Pancreas (tissue), 10 donors: ENCODE measurements at regions not wholly inside any gene's neighbourhood (a gene's known extent, or its start where the extent isn't known, plus 50 kb on each side); places are given as distances from the start of the nearest gene placed in this dataset.

Source experiments
- ATAC-seq, 4 donors: fragments of 200-7000 bp; cut with Tn5 transposase; one replicate each; pipeline versions ENCODE4 v1.8.0 to v1.9.1; 2020; ENCODE audit warnings: mild to moderate bottlenecking in 4 of 4, moderate library complexity in 4 of 4
- DNase-seq, 6 donors: peaks; one replicate each; pipeline ENCODE4 v3.0.0-alpha.2; 2020
- FAIRE-seq: peaks from 2 replicates; lab custom pipeline; 2012; peaks lifted over from hg19 to GRCh38; lab: Jason Lieb, UNC
- H3K27ac ChIP-seq, 4 donors: fragments of 200-600 bp; sonication (generic); 1 replicate in 3 of 4; 2 replicates in 1 of 4; pipeline versions ENCODE4 v1.5.0 to v1.8.0; 2020
- H3K27me3 ChIP-seq, 4 donors: fragments of 200-600 bp; one replicate each; pipeline ENCODE4 v1.8.0; 2021
- H3K36me3 ChIP-seq, 3 donors: fragments of 200-600 bp; sonication (generic) in 1 of 3; one replicate each; pipeline versions ENCODE4 v1.5.0 to v1.8.0; 2020 to 2021
- H3K4me1 ChIP-seq, 3 donors: fragments of 200-600 bp; one replicate each; pipeline ENCODE4 v1.8.0; 2021
- H3K4me3 ChIP-seq, 4 donors: fragments of 200-600 bp; sonication (generic) in 2 of 4; one replicate each; pipeline versions ENCODE4 v1.5.0 to v1.8.0; 2020 to 2021
- H3K9me3 ChIP-seq, 4 donors: fragments of 200-600 bp; one replicate each; pipeline ENCODE4 v1.8.0; 2021
- WGBS, 2 donors: extraction: QIAGEN DNeasy Blood & Tissue Kit; methylation state at CpG; one replicate each; pipeline ENCODE4 v1.1.7; 2013; 5-methylcytosine and 5-hydroxymethylcytosine counted together
- intact Hi-C, 3 donors: fragments of 100-400 bp; cut with DNase I; formaldehyde crosslinking; loops; one replicate each; pipeline versions ENCODE4 v1.11.1 to v1.14.2; 2022
- TF ChIP-seq, protein P1 (sequence below), 4 donors: fragments of 200-600 bp; sonication (generic) in 3 of 4; IDR thresholded peaks; one replicate each; pipeline versions ENCODE4 v1.5.0 to v1.8.0; 2021; ENCODE audit warnings: antibody characterized with exemption in 4 of 4
- donor health status: healthy with polysubstance abuse.
- donor health status: DM: no; HTN: no; CAD: no; lungs with moderate emphysema.
- donor health status: DM: no; HTN: no; CAD: no.
- donor health status: control.
- donor health status: control.
- donor health status: Bipolar disorder and iron deficiency.
- donor health status: DM: yes; HTN: yes; CAD: no.
- donor health status: DM: no; HTN: no; CAD: no.
- donor health status: DM: no; HTN: no; CAD: no.
- donor health status: DM: yes; HTN: yes; CAD: no.

DNA sequence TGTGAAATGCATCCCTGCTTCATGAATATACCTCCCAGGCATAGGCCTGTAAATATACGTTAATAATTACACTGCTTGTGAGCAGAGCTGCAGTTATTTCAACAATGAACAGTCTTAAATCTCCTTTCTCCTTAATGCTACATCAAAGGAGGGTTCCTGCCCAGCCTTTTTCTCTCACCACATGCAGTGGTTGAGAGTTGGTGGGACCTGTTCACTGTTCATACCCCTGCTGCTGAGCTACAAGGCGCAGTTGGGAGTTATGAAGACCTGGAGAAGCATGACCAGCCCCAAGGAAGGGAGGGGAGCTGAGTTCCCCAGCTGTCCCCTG is 111.9 kb upstream of the FOXQ1 start:
- TF ChIP-seq, protein P1, sequence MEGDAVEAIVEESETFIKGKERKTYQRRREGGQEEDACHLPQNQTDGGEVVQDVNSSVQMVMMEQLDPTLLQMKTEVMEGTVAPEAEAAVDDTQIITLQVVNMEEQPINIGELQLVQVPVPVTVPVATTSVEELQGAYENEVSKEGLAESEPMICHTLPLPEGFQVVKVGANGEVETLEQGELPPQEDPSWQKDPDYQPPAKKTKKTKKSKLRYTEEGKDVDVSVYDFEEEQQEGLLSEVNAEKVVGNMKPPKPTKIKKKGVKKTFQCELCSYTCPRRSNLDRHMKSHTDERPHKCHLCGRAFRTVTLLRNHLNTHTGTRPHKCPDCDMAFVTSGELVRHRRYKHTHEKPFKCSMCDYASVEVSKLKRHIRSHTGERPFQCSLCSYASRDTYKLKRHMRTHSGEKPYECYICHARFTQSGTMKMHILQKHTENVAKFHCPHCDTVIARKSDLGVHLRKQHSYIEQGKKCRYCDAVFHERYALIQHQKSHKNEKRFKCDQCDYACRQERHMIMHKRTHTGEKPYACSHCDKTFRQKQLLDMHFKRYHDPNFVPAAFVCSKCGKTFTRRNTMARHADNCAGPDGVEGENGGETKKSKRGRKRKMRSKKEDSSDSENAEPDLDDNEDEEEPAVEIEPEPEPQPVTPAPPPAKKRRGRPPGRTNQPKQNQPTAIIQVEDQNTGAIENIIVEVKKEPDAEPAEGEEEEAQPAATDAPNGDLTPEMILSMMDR (IDR thresholded peaks at IDR 0.05): no peak
- Histone ChIP-seq H3K9me3 (no peaks in the 10 kb centered on the region), H3K27ac (no peak overlapping the region), H3K4me1 (no peaks in the 10 kb centered on the region), H3K27me3 (no peaks in the 10 kb centered on the region), H3K4me3 (no peak overlapping the region), H3K36me3 (no peaks in the 10 kb centered on the region)
- FAIRE-seq (no peak), ATAC-seq (no peak), DNase-seq (no peak)
- intact Hi-C loops: no loop called here
- WGBS, 2 donors: 81 to 86% methylated on average over 2 of the region's 2 CpGs

DNA sequence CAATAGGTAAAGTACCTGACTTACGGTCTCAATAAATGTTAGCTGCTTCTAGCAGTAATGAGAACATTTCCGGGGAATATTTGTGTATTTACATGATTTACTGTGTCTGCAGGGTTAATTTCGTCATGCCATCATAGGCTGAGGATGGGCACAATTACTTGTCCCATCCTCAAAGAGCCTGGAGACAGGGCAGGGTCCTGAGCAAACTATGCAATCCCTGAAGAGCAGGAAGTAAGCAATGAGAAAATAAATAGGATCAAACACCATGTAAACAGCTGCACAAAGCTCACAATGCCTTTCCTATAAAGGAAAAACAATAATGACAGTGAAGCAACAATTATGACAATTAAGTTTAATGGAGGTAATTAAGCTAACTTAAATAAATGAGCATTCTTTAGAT is 114.6 kb upstream of the FOXQ1 start:
- intact Hi-C loops: no loop called here
- Histone ChIP-seq H3K9me3 (no peaks in the 10 kb centered on the region), H3K27me3 (no peaks in the 10 kb centered on the region), H3K4me3 (no peak overlapping the region), H3K36me3 (no peaks in the 10 kb centered on the region), H3K4me1 (no peaks in the 10 kb centered on the region), H3K27ac (no peak overlapping the region)
- TF ChIP-seq, protein P1 (IDR thresholded peaks at IDR 0.05): no peak
- DNase-seq (no peak), ATAC-seq (no peak), FAIRE-seq (no peak)
- WGBS, 2 donors: 72 to 79% methylated on average over 3 of the region's 3 CpGs

DNA sequence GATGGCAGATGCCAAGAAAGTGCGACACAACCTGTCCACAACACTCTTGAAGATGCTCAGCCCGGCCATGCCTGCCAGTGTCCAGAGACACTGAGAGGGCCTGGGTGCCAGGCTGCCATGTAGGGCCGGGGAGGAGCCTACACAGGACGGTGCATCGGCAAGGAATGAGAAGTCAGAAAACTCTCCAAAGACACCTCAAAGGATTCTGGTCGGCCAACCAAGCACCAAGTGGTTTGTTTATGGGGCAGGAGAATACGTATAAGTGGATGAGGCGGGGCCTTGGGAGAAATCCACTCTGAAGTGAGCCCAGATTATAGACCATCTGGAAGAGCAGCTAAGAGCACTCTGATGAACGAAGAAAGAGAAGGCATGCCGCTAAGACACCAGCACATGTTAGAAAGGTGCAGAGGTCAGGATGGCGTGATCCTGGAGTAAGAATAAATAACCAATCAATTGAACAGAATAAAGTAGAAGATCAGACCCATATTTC is 120.7 kb upstream of the FOXQ1 start:
- 87 to 95% methylated on average over 11 of the region's 11 CpGs for WGBS, 2 donors

DNA sequence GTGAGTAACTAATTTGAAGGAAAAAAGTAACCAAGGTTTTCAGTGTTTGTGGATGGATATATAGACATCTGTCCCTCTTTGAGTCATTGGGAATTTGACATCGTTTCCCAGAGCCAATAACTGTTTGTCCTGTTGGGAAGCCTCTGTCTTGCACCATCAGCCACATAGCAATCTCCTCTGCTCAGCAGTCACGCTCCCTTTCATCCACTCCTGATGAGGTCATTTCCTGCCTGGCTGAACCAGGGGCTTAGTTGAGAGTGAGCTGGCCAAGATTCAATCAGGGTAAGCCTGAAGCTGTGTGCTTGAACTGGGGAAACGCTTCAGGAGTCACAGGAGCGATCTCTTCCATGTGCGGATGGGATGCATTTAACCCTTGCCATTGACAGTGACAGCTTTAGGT is 121.5 kb upstream of the FOXQ1 start:
- Histone ChIP-seq H3K27ac (no peak overlapping the region), H3K36me3 (no peaks in the 10 kb centered on the region), H3K4me1 (no peaks in the 10 kb centered on the region), H3K4me3 (no peak overlapping the region), H3K27me3 (no peaks in the 10 kb centered on the region), H3K9me3 (no peaks in the 10 kb centered on the region)
- no peak for FAIRE-seq
- no peak for ATAC-seq
- intact Hi-C loops: no loop called here
- DNase-seq: no peak
- TF ChIP-seq, protein P1 (IDR thresholded peaks at IDR 0.05): no peak
- 62 to 73% methylated on average over 5 of the region's 5 CpGs for WGBS, 2 donors

More for the DNA sequence above, 120.7 kb upstream of the FOXQ1 start:
- Histone ChIP-seq H3K9me3 (no peaks in the 10 kb centered on the region), H3K27ac (no peak overlapping the region), H3K4me1 (no peaks in the 10 kb centered on the region), H3K27me3 (no peaks in the 10 kb centered on the region), H3K36me3 (no peaks in the 10 kb centered on the region), H3K4me3 (no peak overlapping the region)
- DNase-seq: no peak
- no peak for FAIRE-seq
- TF ChIP-seq, protein P1 (IDR thresholded peaks at IDR 0.05): no peak
- intact Hi-C loops: no loop called here
- ATAC-seq: no peak

DNA sequence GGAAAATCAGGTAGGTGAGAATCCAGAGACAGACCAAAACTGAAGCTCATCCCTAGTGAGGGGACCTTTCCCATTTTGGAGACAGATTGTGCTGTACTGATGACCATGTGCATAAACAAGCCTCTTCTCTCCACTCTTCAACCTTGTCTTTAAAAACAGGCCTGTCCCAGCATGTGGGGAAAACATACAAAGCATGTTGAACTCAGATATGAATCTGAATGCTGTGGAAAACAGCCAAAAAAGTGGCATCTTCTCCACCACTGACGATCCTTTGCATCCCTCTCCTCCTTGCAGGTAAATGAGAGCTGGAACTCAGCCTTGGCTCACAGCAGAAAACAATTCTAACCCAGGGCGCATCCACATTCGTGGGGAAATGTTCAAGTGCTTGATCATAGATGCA is 123.7 kb upstream of the FOXQ1 start:
- H3K4me3 ChIP-seq: no peak overlapping the region
- DNase-seq (no peak), ATAC-seq (no peak), FAIRE-seq (no peak)
- no peaks in the 10 kb centered on the region for H3K9me3 ChIP-seq
- H3K36me3 ChIP-seq: no peaks in the 10 kb centered on the region
- H3K27ac ChIP-seq: no peak overlapping the region
- WGBS, 2 donors: 75 to 82% methylated on average over 3 of the region's 3 CpGs
- TF ChIP-seq, protein P1 (IDR thresholded peaks at IDR 0.05): no peak
- H3K27me3 ChIP-seq: no peaks in the 10 kb centered on the region
- intact Hi-C loops: no loop called here
- no peaks in the 10 kb centered on the region for H3K4me1 ChIP-seq
